HEK293 (cell line): ENCODE measurements at regions not wholly inside any gene's neighbourhood (a gene's known extent, or its start where the extent isn't known, plus 50 kb on each side); places are given as distances from the start of the nearest gene placed in this dataset.

Experiments
- CTCF ChIA-PET: fragments of 350-600 bp; formaldehyde crosslinking; extraction: SDS; loops from one replicate; lab custom pipeline; 2021; ENCODE audit warnings: antibody characterized with exemption; lab: Yijun Ruan, JAX
- POLR2A ChIA-PET: fragments of 300-600 bp; formaldehyde crosslinking; extraction: SDS; loops from one replicate; lab custom pipeline; 2020; ENCODE audit warnings: antibody characterized with exemption, inconsistent platforms; lab: Yijun Ruan, JAX
- H3K27ac ChIP-seq: fragments of 200-500 bp; sonication (Bioruptor generic); 2 replicates; pipeline ENCODE4 v1.5.1; 2014; ENCODE audit warnings: low read depth, low read length, control low read depth, inconsistent platforms; ENCODE audit errors: extremely low read depth
- H3K36me3 ChIP-seq, 2 experiments: fragments of 200-500 bp in 1 of 2; sonication (Bioruptor generic) in 1 of 2; 1 replicate in 1 of 2; 2 replicates in 1 of 2; pipeline ENCODE4 v1.5.1; 2014 to 2017; ENCODE audit warnings: inconsistent platforms in 2 of 2, low read length in 2 of 2; ENCODE audit not compliant: control insufficient read depth in 2 of 2, insufficient read depth in 1 of 2
- H3K4me1 ChIP-seq: fragments of 200-500 bp; sonication (Bioruptor generic); 2 replicates; pipeline ENCODE4 v1.5.1; 2014; ENCODE audit warnings: mild to moderate bottlenecking, low read length, inconsistent platforms; ENCODE audit not compliant: control insufficient read depth, insufficient read depth
- H3K4me3 ChIP-seq: 2 replicates; pipeline ENCODE4 v1.5.1; 2011; ENCODE audit warnings: low read depth, mild to moderate bottlenecking, control low read depth, low read length, moderate library complexity
- H3K9me3 ChIP-seq: fragments of 200-500 bp; sonication (Bioruptor generic); 2 replicates; pipeline ENCODE4 v1.5.1; 2014; ENCODE audit warnings: low read depth, low read length, inconsistent platforms; ENCODE audit not compliant: control insufficient read depth, insufficient read depth
- BCL6B ChIP-seq: fragments of 450-650 bp; formaldehyde crosslinking; IDR thresholded peaks from 2 replicates; pipeline ENCODE4 v1.5.1; 2017; ENCODE audit warnings: missing biosample characterization, missing genetic modification characterization
- HOXA7 ChIP-seq: sonication (generic); formaldehyde crosslinking; IDR thresholded peaks from 2 replicates; pipeline ENCODE4 v1.8.1; 2022; ENCODE audit warnings: missing genetic modification reagents, borderline replicate concordance
- KLF16 ChIP-seq: fragments of 450-650 bp; formaldehyde crosslinking; IDR thresholded peaks from 2 replicates; pipeline ENCODE4 v1.5.1; 2017; ENCODE audit warnings: missing biosample characterization, missing genetic modification characterization
- KLF17 ChIP-seq: fragments of 450-650 bp; formaldehyde crosslinking; IDR thresholded peaks from 2 replicates; pipeline ENCODE4 v1.5.1; 2016; ENCODE audit warnings: missing biosample characterization, missing genetic modification characterization
- RBAK ChIP-seq: fragments of 450-650 bp; formaldehyde crosslinking; IDR thresholded peaks from 2 replicates; pipeline ENCODE4 v1.5.1; 2016; ENCODE audit warnings: missing biosample characterization, missing genetic modification characterization
- TSHZ1 ChIP-seq: fragments of 450-650 bp; formaldehyde crosslinking; IDR thresholded peaks from 2 replicates; pipeline ENCODE4 v1.5.1; 2016; ENCODE audit warnings: missing biosample characterization, missing genetic modification characterization, borderline replicate concordance
- ZBTB1 ChIP-seq: fragments of 450-650 bp; formaldehyde crosslinking; IDR thresholded peaks from 2 replicates; pipeline ENCODE4 v1.5.1; 2016; ENCODE audit warnings: missing biosample characterization, missing genetic modification characterization
- ZBTB44 ChIP-seq: fragments of 450-650 bp; IDR thresholded peaks from 2 replicates; pipeline ENCODE4 v1.5.1; 2018; ENCODE audit warnings: missing biosample characterization, mild to moderate bottlenecking, missing genetic modification characterization
- ZNF114 ChIP-seq: fragments of 450-650 bp; formaldehyde crosslinking; IDR thresholded peaks from 2 replicates; pipeline ENCODE4 v1.5.0; 2017; ENCODE audit warnings: missing biosample characterization, missing genetic modification characterization
- ZNF140 ChIP-seq: fragments of 450-650 bp; formaldehyde crosslinking; IDR thresholded peaks from 2 replicates; pipeline ENCODE4 v1.5.1; 2016; ENCODE audit warnings: missing biosample characterization, missing genetic modification characterization
- ZNF155 ChIP-seq: fragments of 450-650 bp; formaldehyde crosslinking; IDR thresholded peaks from 2 replicates; pipeline ENCODE4 v1.5.1; 2016; ENCODE audit warnings: missing biosample characterization, missing genetic modification characterization
- ZNF184 ChIP-seq: fragments of 450-650 bp; IDR thresholded peaks from 2 replicates; pipeline ENCODE4 v1.5.1; 2018; ENCODE audit warnings: missing biosample characterization, mild to moderate bottlenecking, missing genetic modification characterization
- ZNF19 ChIP-seq: fragments of 450-650 bp; formaldehyde crosslinking; IDR thresholded peaks from 2 replicates; pipeline ENCODE4; 2016; ENCODE audit warnings: missing biosample characterization, missing genetic modification characterization, low read depth
- ZNF274 ChIP-seq, 2 experiments: fragments of 200-500 bp in 1 of 2; fragments of 450-650 bp in 1 of 2; sonication (Bioruptor generic) in 1 of 2; formaldehyde crosslinking in 1 of 2; IDR thresholded peaks; 2 replicates each; pipeline versions ENCODE4 v1.5.1 to v1.6.1; 2014 to 2016; ENCODE audit warnings: borderline replicate concordance in 1 of 2, inconsistent platforms in 1 of 2, low read length in 1 of 2, missing biosample characterization in 1 of 2, missing genetic modification characterization in 1 of 2
- ZNF354C ChIP-seq: fragments of 450-650 bp; formaldehyde crosslinking; IDR thresholded peaks from 2 replicates; pipeline ENCODE4 v1.5.1; 2016; ENCODE audit warnings: missing biosample characterization, missing genetic modification characterization, low read depth, borderline replicate concordance
- ZNF394 ChIP-seq: fragments of 450-650 bp; formaldehyde crosslinking; IDR thresholded peaks from 2 replicates; pipeline ENCODE4 v1.5.1; 2016; ENCODE audit warnings: missing biosample characterization, missing genetic modification characterization, mild to moderate bottlenecking, moderate library complexity, borderline replicate concordance
- ZNF416 ChIP-seq: fragments of 450-650 bp; formaldehyde crosslinking; IDR thresholded peaks from 2 replicates; pipeline ENCODE4 v1.5.1; 2016; ENCODE audit warnings: missing biosample characterization, missing genetic modification characterization
- ZNF530 ChIP-seq: fragments of 450-650 bp; formaldehyde crosslinking; IDR thresholded peaks from 2 replicates; pipeline ENCODE4 v1.5.1; 2016; ENCODE audit warnings: low read depth, missing biosample characterization, missing genetic modification characterization
- ZNF555 ChIP-seq: fragments of 450-650 bp; formaldehyde crosslinking; conservative IDR thresholded peaks from 2 replicates; pipeline ENCODE4 v1.5.1; 2017; ENCODE audit warnings: missing biosample characterization, mild to moderate bottlenecking, missing genetic modification characterization, inconsistent platforms
- ZNF658 ChIP-seq: fragments of 450-650 bp; formaldehyde crosslinking; IDR thresholded peaks from 2 replicates; pipeline ENCODE4; 2016; ENCODE audit warnings: missing biosample characterization, missing genetic modification characterization
- ZNF776 ChIP-seq: fragments of 450-650 bp; formaldehyde crosslinking; IDR thresholded peaks from 2 replicates; pipeline ENCODE4 v1.5.0; 2017; ENCODE audit warnings: missing biosample characterization, missing genetic modification characterization, borderline replicate concordance
- ZNF837 ChIP-seq: fragments of 450-650 bp; formaldehyde crosslinking; IDR thresholded peaks from 2 replicates; pipeline ENCODE4 v1.5.1; 2016; ENCODE audit warnings: missing biosample characterization, missing genetic modification characterization

- H3K4me1 ChIP-seq: no peaks in the 10 kb centered on the region
- no peak for TF ChIP-seq ZNF837 (tag by site-specific recombination)
- TF ChIP-seq ZNF555 (tag by site-specific recombination): no peak
- no peak for TF ChIP-seq ZNF658 (tag by site-specific recombination)
- no peak for TF ChIP-seq TSHZ1 (tag by site-specific recombination)
- no peak for TF ChIP-seq ZBTB1
- TF ChIP-seq ZNF140 (tag by site-specific recombination): no peak
- TF ChIP-seq ZBTB44: no peak
- no peak for TF ChIP-seq ZNF184 (tag by site-specific recombination)
- TF ChIP-seq BCL6B: no peak
- TF ChIP-seq ZNF19 (tag by site-specific recombination): no peak
- TF ChIP-seq ZNF274 (IDR thresholded peaks at IDR 0.05; ENCODE audit: low read length): no peak
- no peak for TF ChIP-seq ZNF274 (tag by site-specific recombination; IDR thresholded peaks at IDR 0.05; ENCODE audit: borderline replicate concordance)
- TF ChIP-seq, all 188 proteins: peak for 0
- POLR2A ChIA-PET: no interaction called here
- H3K36me3 ChIP-seq: no peaks in the 10 kb centered on the region
- no peak overlapping the region for H3K4me3 ChIP-seq
- H3K9me3 ChIP-seq: no peaks in the 10 kb centered on the region
- CTCF ChIA-PET: no interaction called here
- H3K27ac ChIP-seq: no peak overlapping the region
These were observed 502.5 kb upstream of the GHITM start for GRCh38 chr10:83636826-83637225.

GRCh38 chr10:83647526-83647925 is 491.8 kb upstream of the GHITM start:
- H3K4me3 ChIP-seq: no peak overlapping the region
- POLR2A ChIA-PET: no interaction called here
- CTCF ChIA-PET: no interaction called here
- no peak for TF ChIP-seq ZNF530 (tag by site-specific recombination)
- TF ChIP-seq ZNF416 (tag by site-specific recombination): no peak
- no peak for TF ChIP-seq KLF16 (tag by site-specific recombination)
- no peak for TF ChIP-seq ZNF776 (tag by site-specific recombination)
- TF ChIP-seq KLF17 (tag by site-specific recombination): no peak
- TF ChIP-seq ZNF394 (tag by site-specific recombination): no peak
- TF ChIP-seq ZNF354C: no peak
- no peak for TF ChIP-seq ZNF114 (tag by site-specific recombination)
- TF ChIP-seq RBAK (tag by site-specific recombination): no peak
- no peak for TF ChIP-seq HOXA7
- TF ChIP-seq ZNF155 (tag by site-specific recombination): no peak
- H3K27ac ChIP-seq: no peak overlapping the region
- no peaks in the 10 kb centered on the region for H3K36me3 ChIP-seq
- H3K4me1 ChIP-seq: 0 out of 2 replicates have a peak, but pooled peaks cover 3% of the 10 kb centered on the region
- H3K9me3 ChIP-seq: no peaks in the 10 kb centered on the region
